PC-3 (cell line): ENCODE measurements at regions not wholly inside any gene's neighbourhood (a gene's known extent, or its start where the extent isn't known, plus 50 kb on each side); places are given as distances from the start of the nearest gene placed in this dataset.

Source experiments
- ATAC-seq: fragments of 200-7000 bp; cut with Tn5 transposase; 2 replicates; pipeline ENCODE4 v1.9.1; 2020; ENCODE audit warnings: mild to moderate bottlenecking, moderate library complexity
- BruUV-seq: library from RNA; stranded (reverse); fragments of 400-500 nt; replicated peaks from 2 replicates; lab custom pipeline; 2021; lab: Mats Ljungman, UMichigan
- CTCF ChIA-PET: fragments of 300-600 bp; sonication (Branson Sonifier 250); formaldehyde crosslinking; loops from one replicate; lab custom pipeline; 2022; ENCODE audit warnings: antibody characterized with exemption; lab: Charles Lee
- POLR2A ChIA-PET: fragments of 300-600 bp; sonication (Branson Sonifier 250); formaldehyde crosslinking; loops from one replicate; lab custom pipeline; 2022; ENCODE audit warnings: antibody characterized with exemption; ENCODE audit not compliant: unreplicated experiment; lab: Charles Lee
- DNase-seq: peaks from one replicate; pipeline ENCODE4 v3.0.0-alpha.2; 2015
- H2AFZ ChIP-seq: fragments of 300-600 bp; sonication (generic); 2 replicates; pipeline ENCODE4 v1.6.0; 2016; ENCODE audit warnings: antibody characterized with exemption, low read length
- H3F3A ChIP-seq: fragments of 300-600 bp; sonication (generic); one replicate; pipeline ENCODE4 v1.6.0; 2017; ENCODE audit warnings: antibody characterized with exemption, low read length, control low read depth, mild to moderate bottlenecking; ENCODE audit not compliant: unreplicated experiment
- H3K27ac ChIP-seq: fragments of 300-600 bp; sonication (generic); 2 replicates; pipeline ENCODE4 v1.5.1; 2016; ENCODE audit warnings: mild to moderate bottlenecking, low read length
- H3K27me3 ChIP-seq: fragments of 300-600 bp; sonication (generic); 2 replicates; pipeline ENCODE4 v1.6.1; 2016; ENCODE audit warnings: low read length, mixed read lengths
- H3K36me3 ChIP-seq: fragments of 300-600 bp; sonication (generic); 2 replicates; pipeline ENCODE4 v1.6.1; 2016; ENCODE audit warnings: low read depth, mixed run types, low read length, mixed read lengths
- H3K4me1 ChIP-seq: fragments of 300-600 bp; sonication (generic); 2 replicates; pipeline ENCODE4 v1.5.1; 2016; ENCODE audit warnings: low read length; ENCODE audit not compliant: insufficient read depth
- H3K4me2 ChIP-seq: fragments of 300-600 bp; sonication (generic); 2 replicates; pipeline ENCODE4 v1.6.0; 2016; ENCODE audit warnings: low read length
- H3K4me3 ChIP-seq: fragments of 300-600 bp; sonication (generic); 2 replicates; pipeline ENCODE4 v1.5.1; 2016; ENCODE audit warnings: mild to moderate bottlenecking, low read length, mixed read lengths
- H3K79me2 ChIP-seq: fragments of 300-600 bp; sonication (generic); 2 replicates; pipeline ENCODE4 v1.6.1; 2017; ENCODE audit warnings: low read length, mixed read lengths
- H3K9ac ChIP-seq: fragments of 300-600 bp; sonication (generic); 2 replicates; pipeline ENCODE4 v1.6.0; 2016; ENCODE audit warnings: mild to moderate bottlenecking, low read length
- H3K9me2 ChIP-seq: fragments of 300-600 bp; sonication (generic); replicated peaks from 2 replicates; pipeline ENCODE4 v1.6.1; 2016; ENCODE audit warnings: mixed run types, low read length, mixed read lengths
- H3K9me3 ChIP-seq: fragments of 300-600 bp; sonication (generic); 2 replicates; pipeline ENCODE4 v1.6.1; 2016; ENCODE audit warnings: low read length, mixed read lengths
- H4K20me1 ChIP-seq: fragments of 300-600 bp; sonication (generic); 2 replicates; pipeline ENCODE4 v1.6.1; 2016; ENCODE audit warnings: low read length, mixed read lengths
- EZH2 ChIP-seq: fragments of 300-600 bp; sonication (generic); IDR thresholded peaks from one replicate; pipeline ENCODE4 v1.6.1; 2017; ENCODE audit warnings: antibody characterized with exemption, mild to moderate bottlenecking, low read length; ENCODE audit not compliant: unreplicated experiment
- EZH2phosphoT487 ChIP-seq: fragments of 300-600 bp; sonication (generic); IDR thresholded peaks from 2 replicates; pipeline ENCODE4 v1.6.1; 2018; ENCODE audit warnings: mild to moderate bottlenecking, antibody characterized with exemption, low read length, borderline replicate concordance
- intact Hi-C: fragments of 100-400 bp; cut with micrococcal nuclease; formaldehyde crosslinking; loops from 2 replicates; pipeline ENCODE4 v1.9.0; 2023
- TF ChIP-seq, protein P1 (sequence below): fragments of 300-600 bp; sonication (generic); conservative IDR thresholded peaks from 2 replicates; pipeline ENCODE4 v1.5.1; 2017; ENCODE audit warnings: antibody characterized with exemption, low read depth, mild to moderate bottlenecking, low read length

DNA sequence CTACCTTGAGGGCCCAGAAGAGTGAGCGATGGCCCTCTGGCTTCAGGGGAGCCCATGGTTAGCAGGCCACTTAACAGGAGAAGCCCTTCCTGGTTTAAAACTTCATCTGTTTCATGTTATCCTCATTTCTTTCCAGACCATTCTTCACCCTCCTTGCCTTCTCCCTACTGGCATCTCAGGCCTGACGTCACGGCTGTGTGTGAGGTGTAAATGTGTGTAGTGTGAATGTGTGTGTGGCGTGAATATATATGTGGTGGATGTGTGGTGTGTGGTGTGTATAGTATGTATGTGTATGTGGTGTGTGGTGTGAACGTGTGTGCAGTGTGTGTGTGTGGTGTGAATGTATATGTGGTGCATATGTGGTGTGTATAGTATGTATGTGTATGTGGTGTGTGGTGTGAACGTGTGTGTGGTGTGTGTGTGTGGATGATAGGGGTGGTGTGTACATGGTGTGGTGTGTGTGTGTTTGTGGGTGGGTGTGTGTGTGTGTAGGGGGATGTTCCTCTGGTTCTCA, 88.5 kb downstream of the SOD2 start:
- BruUV-seq: no TSS peak
- intact Hi-C loops: no loop called here
- CTCF ChIA-PET: no interaction called here
- Histone ChIP-seq H3K9ac (no peak overlapping the region), H3F3A (no peaks in the 10 kb centered on the region), H3K4me2 (no peak overlapping the region), H3K27ac (no peak overlapping the region), H3K4me1 (no peaks in the 10 kb centered on the region), H4K20me1 (no peaks in the 10 kb centered on the region), H3K79me2 (no peaks in the 10 kb centered on the region), H3K36me3 (no peaks in the 10 kb centered on the region), H2AFZ (no peak overlapping the region), H3K27me3 (0 out of 2 replicates have a peak, but pooled peaks cover 7% of the 10 kb centered on the region), H3K4me3 (no peak overlapping the region), H3K9me2 (no peaks in the 10 kb centered on the region), H3K9me3 (no peaks in the 10 kb centered on the region)
- TF ChIP-seq, protein P1, sequence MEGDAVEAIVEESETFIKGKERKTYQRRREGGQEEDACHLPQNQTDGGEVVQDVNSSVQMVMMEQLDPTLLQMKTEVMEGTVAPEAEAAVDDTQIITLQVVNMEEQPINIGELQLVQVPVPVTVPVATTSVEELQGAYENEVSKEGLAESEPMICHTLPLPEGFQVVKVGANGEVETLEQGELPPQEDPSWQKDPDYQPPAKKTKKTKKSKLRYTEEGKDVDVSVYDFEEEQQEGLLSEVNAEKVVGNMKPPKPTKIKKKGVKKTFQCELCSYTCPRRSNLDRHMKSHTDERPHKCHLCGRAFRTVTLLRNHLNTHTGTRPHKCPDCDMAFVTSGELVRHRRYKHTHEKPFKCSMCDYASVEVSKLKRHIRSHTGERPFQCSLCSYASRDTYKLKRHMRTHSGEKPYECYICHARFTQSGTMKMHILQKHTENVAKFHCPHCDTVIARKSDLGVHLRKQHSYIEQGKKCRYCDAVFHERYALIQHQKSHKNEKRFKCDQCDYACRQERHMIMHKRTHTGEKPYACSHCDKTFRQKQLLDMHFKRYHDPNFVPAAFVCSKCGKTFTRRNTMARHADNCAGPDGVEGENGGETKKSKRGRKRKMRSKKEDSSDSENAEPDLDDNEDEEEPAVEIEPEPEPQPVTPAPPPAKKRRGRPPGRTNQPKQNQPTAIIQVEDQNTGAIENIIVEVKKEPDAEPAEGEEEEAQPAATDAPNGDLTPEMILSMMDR: no peak
- TF ChIP-seq EZH2 (no peak), EZH2phosphoT487 (no peak)
- ATAC-seq (no peak), DNase-seq (no peak)
- POLR2A ChIA-PET: no interaction called here

- BruUV-seq: no TSS peak
- H2AFZ ChIP-seq: no peak overlapping the region
- no peak overlapping the region for H3K27ac ChIP-seq
- H3K79me2 ChIP-seq: no peaks in the 10 kb centered on the region
- intact Hi-C loops: no loop called here
- ATAC-seq (no peak), DNase-seq (no peak)
- no peaks in the 10 kb centered on the region for H3K9me2 ChIP-seq
- no peaks in the 10 kb centered on the region for H4K20me1 ChIP-seq
- TF ChIP-seq, protein P1: no peak
- TF ChIP-seq EZH2phosphoT487: no peak
- no peak for TF ChIP-seq EZH2
- H3K27me3 ChIP-seq: 0 out of 2 replicates have a peak, but pooled peaks cover 7% of the 10 kb centered on the region
- POLR2A ChIA-PET: no interaction called here
- H3K9me3 ChIP-seq: no peaks in the 10 kb centered on the region
- H3F3A ChIP-seq: no peaks in the 10 kb centered on the region
- H3K4me2 ChIP-seq: no peak overlapping the region
- CTCF ChIA-PET: no interaction called here
- no peak overlapping the region for H3K4me3 ChIP-seq
- no peaks in the 10 kb centered on the region for H3K36me3 ChIP-seq
- no peaks in the 10 kb centered on the region for H3K4me1 ChIP-seq
- no peak overlapping the region for H3K9ac ChIP-seq
Measured at GRCh38 chr6:159602431-159603041, 90.5 kb downstream of the SOD2 start.

DNA sequence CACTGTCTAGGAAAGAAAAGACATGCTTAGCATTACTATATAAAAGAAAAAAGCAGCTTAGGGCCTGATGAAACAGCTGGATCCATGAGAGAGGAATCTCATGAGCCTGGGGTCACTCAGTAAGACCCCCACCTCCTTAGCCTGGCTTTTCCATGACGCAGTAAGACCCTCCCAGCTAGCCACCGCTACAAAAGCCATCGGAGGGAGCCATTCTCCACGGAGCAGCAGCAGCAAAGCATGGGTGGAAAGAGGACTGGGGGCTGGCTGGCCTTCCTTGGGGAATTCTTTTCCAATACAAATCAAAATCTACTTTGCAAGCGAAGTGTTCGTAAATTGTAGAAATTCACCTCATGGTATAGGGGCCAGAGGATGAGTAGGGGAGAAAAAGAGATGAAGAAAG, 91.8 kb downstream of the SOD2 start:
- no peaks in the 10 kb centered on the region for H3K79me2 ChIP-seq
- intact Hi-C loops: no loop called here
- H3K4me1 ChIP-seq: no peaks in the 10 kb centered on the region
- no peak for ATAC-seq
- no peaks in the 10 kb centered on the region for H3K36me3 ChIP-seq
- H3K9me2 ChIP-seq: no peaks in the 10 kb centered on the region
- H3K27ac ChIP-seq: no peak overlapping the region
- ChIA-PET POLR2A (no interaction called here), CTCF (no interaction called here)
- H3K4me3 ChIP-seq: no peak overlapping the region
- no peak overlapping the region for H2AFZ ChIP-seq
- TF ChIP-seq, protein P1: no peak
- TF ChIP-seq EZH2 (no peak), EZH2phosphoT487 (no peak)
- H3K9me3 ChIP-seq: no peaks in the 10 kb centered on the region
- no peaks in the 10 kb centered on the region for H3F3A ChIP-seq
- H3K4me2 ChIP-seq: no peak overlapping the region
- BruUV-seq: no TSS peak
- 0 out of 2 replicates have a peak, but pooled peaks cover 7% of the 10 kb centered on the region for H3K27me3 ChIP-seq
- no peaks in the 10 kb centered on the region for H4K20me1 ChIP-seq
- no peak for DNase-seq
- H3K9ac ChIP-seq: no peak overlapping the region
